Left lobe of liver (tissue), 2 donors: ENCODE measurements at regions not wholly inside any gene's neighbourhood (a gene's known extent, or its start where the extent isn't known, plus 50 kb on each side); places are given as distances from the start of the nearest gene placed in this dataset.
A peak's percentile ranks its signal among the peaks of the same experiment; 100 is the strongest.
"Not testable (repeated sequence)": the region's sequence is repeated elsewhere in the genome, so short reads cannot be mapped to it uniquely, and the experiment has no call there.

Experiments
- ATAC-seq: fragments of 200-7000 bp; cut with Tn5 transposase; one replicate; pipeline ENCODE4 v1.9.1; 2020; ENCODE audit warnings: mild to moderate bottlenecking, moderate library complexity
- DNase-seq: peaks from one replicate; pipeline ENCODE4 v3.0.0-alpha.2; 2020; ENCODE audit warnings: low spot score
- donor health status: DM: no; HTN: no; CAD: no; lungs with moderate emphysema.
- donor health status: DM: no; HTN: yes; CAD: no.

- ATAC-seq (no peak), DNase-seq (no peak)
Measured at GRCh38 chr10:56109454-56109853, 251.6 kb downstream of the ZWINT start.

GRCh38 chr10:56104923-56105322 lies 256.1 kb downstream of the ZWINT start:
- DNase-seq (no peak), ATAC-seq (peak; percentile 63)

GRCh38 chr10:56104487-56104886 lies 256.6 kb downstream of the ZWINT start:
- DNase-seq (no peak), ATAC-seq (peak; percentile 46)

- DNase-seq, result no peak
- ATAC-seq, result peak; percentile 64
Measured at GRCh38 chr10:56096226-56096517, 264.9 kb downstream of the ZWINT start.

GRCh38 chr10:56095506-56096225 lies 265.4 kb downstream of the ZWINT start:
- ATAC-seq, result peak; percentile 44
- no peak for DNase-seq

- DNase-seq, ATAC-seq: not testable (repeated sequence)
Measured at GRCh38 chr10:56093645-56094044, 267.4 kb downstream of the ZWINT start.

- ATAC-seq (no peak), DNase-seq (no peak)
Measured at GRCh38 chr10:56091872-56092271, 269.2 kb downstream of the ZWINT start.

- ATAC-seq, result peak; percentile 94
- peak; percentile 76 for DNase-seq
Measured at GRCh38 chr10:56090914-56091540, 270.0 kb downstream of the ZWINT start.

GRCh38 chr10:56085406-56086122 lies 275.5 kb downstream of the ZWINT start:
- ATAC-seq (peak; percentile 78), DNase-seq (no peak)

- no peak for DNase-seq
- ATAC-seq, result no peak
Measured at GRCh38 chr10:56082169-56082568, 278.9 kb downstream of the ZWINT start.

GRCh38 chr10:56068473-56069263 lies 292.4 kb downstream of the ZWINT start:
- ATAC-seq (no peak), DNase-seq (no peak)

- ATAC-seq, result no peak
Measured at GRCh38 chr10:56068040-56068439, 293.0 kb downstream of the ZWINT start.

GRCh38 chr10:56063642-56064041 lies 297.4 kb downstream of the ZWINT start:
- DNase-seq (no peak), ATAC-seq (no peak)

More at GRCh38 chr10:56068040-56068439, 293.0 kb downstream of the ZWINT start:
- no peak for DNase-seq

GRCh38 chr10:56057860-56058259 lies 303.2 kb downstream of the ZWINT start:
- no peak for ATAC-seq
- DNase-seq, result no peak

- DNase-seq, result no peak
- no peak for ATAC-seq
Measured at GRCh38 chr10:56035489-56035888, 325.6 kb downstream of the ZWINT start.

- DNase-seq (no peak), ATAC-seq (no peak)
Measured at GRCh38 chr10:56028298-56029132, 332.5 kb downstream of the ZWINT start.

- DNase-seq (no peak), ATAC-seq (no peak)
Measured at GRCh38 chr10:56012101-56012500, 349.0 kb downstream of the ZWINT start.

GRCh38 chr10:56003555-56003954 lies 357.5 kb downstream of the ZWINT start:
- ATAC-seq, result no peak
- DNase-seq, result no peak

- no peak for DNase-seq
- ATAC-seq, result no peak
Measured at GRCh38 chr10:55989188-55989587, 371.9 kb downstream of the ZWINT start.

- no peak for DNase-seq
- ATAC-seq, result no peak
Measured at GRCh38 chr10:55979203-55979602, 381.9 kb downstream of the ZWINT start.
